ENCODE measurements at regions not wholly inside any gene's neighbourhood (a gene's known extent, or its start where the extent isn't known, plus 50 kb on each side); places are given as distances from the start of the nearest gene placed in this dataset.
A peak's percentile ranks its signal among the peaks of the same experiment; 100 is the strongest.
"Not testable (repeated sequence)": the region's sequence is repeated elsewhere in the genome, so short reads cannot be mapped to it uniquely, and the experiment has no call there.

DNA sequence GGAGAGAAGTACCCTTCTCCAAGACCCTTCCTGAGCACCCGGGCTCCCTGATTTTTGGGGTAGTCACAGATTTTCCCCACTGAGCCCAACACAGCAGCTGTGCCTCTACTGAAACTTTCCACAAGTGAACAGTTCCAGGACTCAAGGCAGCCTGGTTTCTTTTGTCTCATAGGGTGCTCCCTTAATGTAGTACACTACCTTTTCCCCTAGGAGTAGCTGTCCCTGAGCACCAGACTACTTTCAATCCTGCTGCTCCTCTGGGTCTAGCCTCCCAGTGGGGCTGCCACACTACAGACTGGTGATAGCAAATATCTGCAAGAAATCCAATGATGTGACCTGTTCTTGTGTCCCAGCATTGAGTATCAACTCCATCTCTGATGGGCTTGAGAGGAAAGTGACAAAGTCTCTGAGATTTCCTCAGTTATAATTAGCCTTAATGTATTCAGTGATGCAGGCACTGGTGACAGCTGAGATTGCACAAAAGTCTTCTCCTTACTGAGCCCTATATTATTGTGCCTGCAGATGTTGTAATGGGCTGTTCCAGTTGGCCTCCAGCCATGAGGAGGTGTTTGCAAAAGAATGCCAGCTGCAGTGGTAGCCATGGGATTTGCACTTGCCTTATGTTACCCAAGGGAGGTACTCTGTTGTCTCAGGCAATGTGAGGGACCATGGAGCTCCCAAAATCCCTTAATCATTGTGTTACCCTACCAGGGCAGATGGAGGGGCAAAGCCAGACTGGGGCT is 1802.5 kb downstream of the EFNA5 start:
- DNase-seq = no peak
- Histone ChIP-seq H3K4me3 (no peak overlapping the region), H3K36me3 (no peaks in the 10 kb centered on the region), H3K9me3 (peaks cover 0 to 6% (median 0%) of the 10 kb centered on the region in 4 donors), H3K4me1 (no peaks in the 10 kb centered on the region), H3K27ac (no peak overlapping the region), H3K27me3 (no peaks in the 10 kb centered on the region)
- WGBS, 2 donors = 0 to 50% methylated on average over 1 of the region's 1 CpG
- ATAC-seq (ENCODE audit: low FRiP score in 2 of 2) = no peak
- TF ChIP-seq, protein P1, sequence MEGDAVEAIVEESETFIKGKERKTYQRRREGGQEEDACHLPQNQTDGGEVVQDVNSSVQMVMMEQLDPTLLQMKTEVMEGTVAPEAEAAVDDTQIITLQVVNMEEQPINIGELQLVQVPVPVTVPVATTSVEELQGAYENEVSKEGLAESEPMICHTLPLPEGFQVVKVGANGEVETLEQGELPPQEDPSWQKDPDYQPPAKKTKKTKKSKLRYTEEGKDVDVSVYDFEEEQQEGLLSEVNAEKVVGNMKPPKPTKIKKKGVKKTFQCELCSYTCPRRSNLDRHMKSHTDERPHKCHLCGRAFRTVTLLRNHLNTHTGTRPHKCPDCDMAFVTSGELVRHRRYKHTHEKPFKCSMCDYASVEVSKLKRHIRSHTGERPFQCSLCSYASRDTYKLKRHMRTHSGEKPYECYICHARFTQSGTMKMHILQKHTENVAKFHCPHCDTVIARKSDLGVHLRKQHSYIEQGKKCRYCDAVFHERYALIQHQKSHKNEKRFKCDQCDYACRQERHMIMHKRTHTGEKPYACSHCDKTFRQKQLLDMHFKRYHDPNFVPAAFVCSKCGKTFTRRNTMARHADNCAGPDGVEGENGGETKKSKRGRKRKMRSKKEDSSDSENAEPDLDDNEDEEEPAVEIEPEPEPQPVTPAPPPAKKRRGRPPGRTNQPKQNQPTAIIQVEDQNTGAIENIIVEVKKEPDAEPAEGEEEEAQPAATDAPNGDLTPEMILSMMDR (IDR thresholded peaks at IDR 0.05) = no peak
- no peak for TF ChIP-seq EP300 (IDR thresholded peaks at IDR 0.05)
- no peak for TF ChIP-seq POLR2A (IDR thresholded peaks at IDR 0.05)

DNA sequence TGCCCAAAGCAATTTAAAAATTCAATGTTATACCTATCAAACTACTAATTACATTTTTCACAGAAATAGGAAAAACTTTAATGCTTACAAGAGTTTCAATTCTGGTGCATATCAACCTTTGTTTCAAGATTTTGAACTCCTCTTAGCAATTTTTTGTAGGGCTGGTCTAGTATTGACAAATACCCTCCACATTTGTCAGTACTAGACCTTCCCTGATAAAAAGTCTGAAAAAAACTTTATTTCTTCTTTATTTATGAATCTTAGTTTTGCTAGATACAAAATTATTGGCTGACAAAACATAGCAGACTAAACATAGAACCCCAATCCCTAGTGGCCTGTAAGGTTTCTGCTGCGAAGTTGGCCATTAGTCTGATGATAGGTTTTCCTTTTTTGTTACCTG is 1804.9 kb downstream of the EFNA5 start:
- Histone ChIP-seq H3K9me3 (peaks cover 0 to 6% (median 0%) of the 10 kb centered on the region in 4 donors), H3K4me3 (no peak overlapping the region), H3K27me3 (no peaks in the 10 kb centered on the region), H3K27ac (no peak overlapping the region), H3K36me3 (no peaks in the 10 kb centered on the region), H3K4me1 (no peaks in the 10 kb centered on the region)
- no peak for TF ChIP-seq EP300 (IDR thresholded peaks at IDR 0.05)
- no peak for TF ChIP-seq POLR2A (IDR thresholded peaks at IDR 0.05)
- TF ChIP-seq, protein P1 (IDR thresholded peaks at IDR 0.05) = no peak
- TF ChIP-seq POLR2AphosphoS5 (IDR thresholded peaks at IDR 0.05) = no peak
- whole genome bisulfite sequencing, 2 donors = 83 to 91% methylated on average over 1 of the region's 1 CpG
- no peak for DNase-seq
- ATAC-seq (ENCODE audit: low FRiP score in 2 of 2) = no peak

DNA sequence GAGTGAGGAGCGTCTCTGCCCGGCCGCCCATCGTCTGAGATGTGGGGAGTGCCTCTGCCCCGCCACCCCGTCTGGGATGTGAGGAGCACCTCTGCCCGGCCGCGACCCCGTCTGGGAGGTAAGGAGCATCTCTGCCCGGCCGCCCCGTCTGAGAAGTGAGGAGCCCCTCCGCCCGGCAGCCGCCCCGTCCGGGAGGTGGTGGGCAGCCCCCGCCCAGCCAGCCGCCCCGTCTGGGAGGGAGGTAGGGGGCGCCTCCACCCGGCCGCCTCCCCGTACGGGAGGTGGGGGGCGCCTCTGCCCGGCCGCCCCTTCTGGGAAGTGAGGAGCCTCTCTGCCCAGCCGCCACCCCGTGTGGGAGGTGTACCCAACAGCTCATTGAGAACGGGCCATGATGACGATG is 1811.4 kb downstream of the EFNA5 start:
- WGBS, 2 donors = 92 to 98% methylated on average over 17 to 29 of the region's 33 CpGs
- H3K4me3 ChIP-seq; H3K27me3 ChIP-seq; H3K27ac ChIP-seq; H3K36me3 ChIP-seq; H3K4me1 ChIP-seq; ATAC-seq (ENCODE audit: low FRiP score in 2 of 2): not testable (repeated sequence)
- peaks cover 0 to 11% (median 0%) of the 10 kb centered on the region in 4 donors for H3K9me3 ChIP-seq
- DNase-seq = peak in 1 of 2 donors; percentile 58

DNA sequence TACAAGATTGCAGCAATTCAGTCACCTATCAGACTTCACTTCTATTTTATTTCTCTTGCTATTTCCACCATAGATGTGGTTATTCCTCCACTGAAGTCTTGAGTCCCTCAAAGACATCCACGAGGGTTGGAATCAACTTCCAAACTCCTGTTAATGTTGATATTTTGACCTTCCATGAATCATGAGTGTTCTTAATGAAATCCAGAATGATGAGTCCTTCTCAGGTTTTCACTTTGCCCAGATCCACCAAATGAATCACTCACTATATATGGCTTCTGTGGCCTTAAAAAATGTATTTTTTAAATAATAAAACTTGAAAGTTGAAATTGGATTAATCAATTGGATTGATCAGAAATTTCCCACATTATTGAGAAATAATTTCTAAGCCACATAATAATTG is 1821.0 kb downstream of the EFNA5 start:
- Histone ChIP-seq H3K4me1 (no peaks in the 10 kb centered on the region), H3K9me3 (no peaks in the 10 kb centered on the region), H3K27me3 (no peaks in the 10 kb centered on the region), H3K4me3 (no peak overlapping the region), H3K36me3 (no peaks in the 10 kb centered on the region), H3K27ac (no peak overlapping the region)
- ATAC-seq (ENCODE audit: low FRiP score in 2 of 2) (no peak), DNase-seq (no peak)
- TF ChIP-seq POLR2AphosphoS5 (IDR thresholded peaks at IDR 0.05) (no peak), POLR2A (IDR thresholded peaks at IDR 0.05) (no peak)
- WGBS, 2 donors = 52% methylated on average over 1 of the region's 1 CpG

DNA sequence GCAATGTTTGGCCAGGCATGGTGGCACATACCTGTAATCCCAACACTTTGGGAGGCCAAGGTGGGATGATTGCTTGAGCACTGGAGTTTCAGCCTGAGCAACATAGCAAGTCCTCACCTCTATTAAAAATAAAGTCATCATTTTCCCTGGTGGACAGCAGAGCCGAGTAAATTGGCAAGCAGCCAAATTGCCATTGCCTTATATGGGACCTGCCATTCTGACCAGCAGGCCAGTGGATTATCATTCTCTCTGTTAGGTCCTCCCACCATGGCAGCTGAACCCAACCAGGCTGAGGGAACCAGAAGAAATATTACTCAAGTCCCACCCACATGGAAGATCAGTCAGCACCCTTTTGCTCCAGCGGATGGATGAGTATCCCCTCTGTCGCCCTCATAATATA is 1829.9 kb downstream of the EFNA5 start:
- WGBS, 2 donors = 70% methylated on average over 3 of the region's 3 CpGs
- Histone ChIP-seq H3K9me3 (no peaks in the 10 kb centered on the region), H3K27ac (no peak overlapping the region), H3K4me3 (no peak overlapping the region), H3K4me1 (no peaks in the 10 kb centered on the region), H3K36me3 (no peaks in the 10 kb centered on the region), H3K27me3 (no peaks in the 10 kb centered on the region)
- DNase-seq (no peak), ATAC-seq (ENCODE audit: low FRiP score in 2 of 2) (no peak)
- TF ChIP-seq POLR2AphosphoS5 (IDR thresholded peaks at IDR 0.05) = no peak
- TF ChIP-seq POLR2A (IDR thresholded peaks at IDR 0.05) = no peak

DNA sequence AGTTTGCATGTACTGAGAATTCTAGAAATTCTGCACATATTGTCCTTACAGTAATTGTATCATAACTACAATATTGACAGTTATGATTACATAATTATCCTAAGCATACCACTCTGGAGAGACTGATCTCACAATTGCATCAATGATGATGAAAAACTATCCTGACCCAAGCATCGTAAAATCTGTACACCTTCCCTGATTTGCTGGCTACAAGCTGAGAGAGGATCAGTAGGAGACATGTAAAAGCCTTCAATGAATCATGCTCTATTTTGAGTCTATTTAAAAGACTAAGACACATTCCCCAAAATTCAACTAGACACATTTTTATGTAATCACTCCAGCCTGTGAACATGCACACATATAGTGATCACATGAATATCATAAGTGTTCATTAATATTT is 1833.8 kb downstream of the EFNA5 start:
- 89 to 94% methylated on average over 1 of the region's 1 CpG for WGBS, 2 donors
- no peaks in the 10 kb centered on the region for H3K9me3 ChIP-seq
- H3K27me3 ChIP-seq = no peaks in the 10 kb centered on the region
- no peaks in the 10 kb centered on the region for H3K4me1 ChIP-seq
- H3K36me3 ChIP-seq = no peaks in the 10 kb centered on the region
- no peak overlapping the region for H3K4me3 ChIP-seq
- ATAC-seq (ENCODE audit: low FRiP score in 2 of 2) (no peak), DNase-seq (no peak)
- TF ChIP-seq POLR2AphosphoS5 (IDR thresholded peaks at IDR 0.05) = no peak
- TF ChIP-seq POLR2A (IDR thresholded peaks at IDR 0.05) = no peak
- TF ChIP-seq, protein P1 (IDR thresholded peaks at IDR 0.05) = no peak
- no peak for TF ChIP-seq EP300 (IDR thresholded peaks at IDR 0.05)
- no peak overlapping the region for H3K27ac ChIP-seq
